Activated naive CD4-positive, alpha-beta T cell treated with anti-CD3 and anti-CD28 coated beads, Interleukin-2, amount 50 U/mL, for 24 hours (primary cell): ENCODE measurements at regions not wholly inside any gene's neighbourhood (a gene's known extent, or its start where the extent isn't known, plus 50 kb on each side); places are given as distances from the start of the nearest gene placed in this dataset.
A peak's percentile ranks its signal among the peaks of the same experiment; 100 is the strongest.
"Not testable (repeated sequence)": the region's sequence is repeated elsewhere in the genome, so short reads cannot be mapped to it uniquely, and the experiment has no call there.

ENCODE experiments used
- H3K27ac Mint-ChIP-seq: one replicate; pipeline ENCODE4 v1.8.0; 2021; ENCODE audit warnings: mild to moderate bottlenecking, mixed read lengths
- H3K27me3 Mint-ChIP-seq: one replicate; pipeline ENCODE4 v1.8.0; 2021; ENCODE audit warnings: mixed read lengths
- H3K36me3 Mint-ChIP-seq: one replicate; pipeline ENCODE4 v1.8.0; 2021; ENCODE audit warnings: mixed read lengths
- H3K4me1 Mint-ChIP-seq: one replicate; pipeline ENCODE4 v1.8.0; 2021; ENCODE audit warnings: mixed read lengths
- H3K4me3 Mint-ChIP-seq: one replicate; pipeline ENCODE4 v1.8.0; 2021; ENCODE audit warnings: mild to moderate bottlenecking, mixed read lengths
- H3K9me3 Mint-ChIP-seq: one replicate; pipeline ENCODE4 v1.8.0; 2021; ENCODE audit warnings: mixed read lengths

DNA sequence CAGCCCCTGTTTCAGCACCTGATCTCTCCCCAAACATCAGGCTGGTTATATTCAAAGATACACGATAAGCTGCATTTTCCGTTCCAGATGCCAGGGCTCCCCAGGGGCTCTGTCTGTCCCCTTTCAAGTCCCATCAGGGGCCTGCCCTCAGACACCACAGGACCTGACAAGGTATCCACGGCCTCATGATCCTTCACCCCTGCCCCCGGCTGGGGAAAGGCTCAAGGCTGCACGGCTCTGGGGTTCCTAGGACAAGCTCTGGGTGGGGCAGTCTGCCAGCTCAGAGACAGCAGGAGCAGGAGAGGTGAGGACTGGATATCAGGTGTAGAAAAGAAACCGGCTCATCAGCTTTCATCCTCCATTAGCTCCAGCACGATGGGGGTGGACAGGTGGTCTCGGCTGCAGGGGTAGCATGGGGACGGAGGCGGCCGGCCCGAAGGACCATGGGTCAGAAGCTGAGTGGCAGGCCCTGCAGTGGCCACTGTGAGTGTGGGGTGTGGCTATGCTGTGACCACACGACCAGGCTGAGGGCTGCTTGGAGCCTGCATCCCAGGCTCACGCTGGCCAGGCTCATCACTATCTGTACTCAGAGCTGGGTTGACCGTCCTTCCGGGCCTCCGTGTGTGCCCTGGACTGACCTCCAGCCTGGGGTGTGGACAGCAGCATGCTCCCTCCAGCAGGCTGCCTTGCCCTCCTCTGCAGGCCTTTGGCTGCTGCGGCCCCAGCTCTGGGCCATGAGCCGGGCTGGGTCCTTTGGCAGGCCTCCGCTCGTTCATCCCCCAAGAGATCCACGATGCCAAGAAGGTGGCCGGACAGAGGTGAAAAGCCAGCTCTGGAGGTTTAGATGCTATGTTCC, 386.2 kb downstream of the THBS2 start:
- Mint-ChIP-seq H3K27me3 (peaks cover 1% of the 10 kb centered on the region), H3K4me1 (no peaks in the 10 kb centered on the region), H3K27ac (no peak overlapping the region), H3K4me3 (no peak overlapping the region), H3K9me3 (no peaks in the 10 kb centered on the region), H3K36me3 (no peaks in the 10 kb centered on the region)

DNA sequence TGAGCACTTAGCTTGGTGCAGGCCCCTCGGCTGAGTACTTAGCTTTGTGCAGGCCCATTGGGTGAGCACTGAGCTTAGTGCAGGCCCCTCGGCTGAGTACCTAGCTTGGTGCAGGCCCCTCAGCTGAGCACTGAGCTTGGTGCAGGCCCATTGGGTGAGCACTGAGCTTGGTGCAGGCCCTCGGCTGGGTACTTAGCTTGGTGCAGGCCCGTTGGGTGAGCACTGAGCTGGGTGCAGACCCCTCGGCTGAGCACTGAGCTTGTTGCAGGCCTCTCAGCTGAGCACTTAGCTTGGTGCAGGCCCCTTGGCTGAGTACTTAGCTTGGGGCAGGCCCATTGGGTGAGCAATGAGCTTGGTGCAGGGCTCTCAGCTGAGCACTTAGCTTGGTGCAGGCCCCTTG, 387.1 kb downstream of the THBS2 start:
- Mint-ChIP-seq H3K27ac (no peak overlapping the region), H3K4me1 (no peaks in the 10 kb centered on the region), H3K4me3 (no peak overlapping the region), H3K9me3 (no peaks in the 10 kb centered on the region), H3K36me3 (no peaks in the 10 kb centered on the region), H3K27me3 (peaks cover 1% of the 10 kb centered on the region)

DNA sequence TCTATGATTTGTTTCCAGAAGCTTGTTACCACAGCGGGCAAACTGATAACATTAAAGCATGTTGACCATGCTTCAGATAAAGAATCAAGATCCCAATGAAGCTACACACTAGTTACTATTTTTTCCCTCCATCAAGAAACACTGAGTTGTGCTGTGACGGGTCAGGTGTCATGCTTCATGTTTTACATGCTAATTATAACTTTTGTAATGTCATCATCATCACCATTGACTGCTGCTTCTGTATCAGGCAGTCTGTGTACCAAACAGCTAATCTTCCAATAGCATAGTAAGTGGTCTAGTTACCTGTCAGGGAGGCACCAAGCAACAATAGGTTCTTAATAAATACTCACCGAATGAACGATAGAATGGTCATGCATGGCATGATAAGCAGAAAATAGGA, 388.1 kb downstream of the THBS2 start:
- Mint-ChIP-seq H3K27ac (no peak overlapping the region), H3K4me3 (no peak overlapping the region), H3K9me3 (no peaks in the 10 kb centered on the region), H3K27me3 (peaks cover 1% of the 10 kb centered on the region), H3K4me1 (no peaks in the 10 kb centered on the region), H3K36me3 (no peaks in the 10 kb centered on the region)

DNA sequence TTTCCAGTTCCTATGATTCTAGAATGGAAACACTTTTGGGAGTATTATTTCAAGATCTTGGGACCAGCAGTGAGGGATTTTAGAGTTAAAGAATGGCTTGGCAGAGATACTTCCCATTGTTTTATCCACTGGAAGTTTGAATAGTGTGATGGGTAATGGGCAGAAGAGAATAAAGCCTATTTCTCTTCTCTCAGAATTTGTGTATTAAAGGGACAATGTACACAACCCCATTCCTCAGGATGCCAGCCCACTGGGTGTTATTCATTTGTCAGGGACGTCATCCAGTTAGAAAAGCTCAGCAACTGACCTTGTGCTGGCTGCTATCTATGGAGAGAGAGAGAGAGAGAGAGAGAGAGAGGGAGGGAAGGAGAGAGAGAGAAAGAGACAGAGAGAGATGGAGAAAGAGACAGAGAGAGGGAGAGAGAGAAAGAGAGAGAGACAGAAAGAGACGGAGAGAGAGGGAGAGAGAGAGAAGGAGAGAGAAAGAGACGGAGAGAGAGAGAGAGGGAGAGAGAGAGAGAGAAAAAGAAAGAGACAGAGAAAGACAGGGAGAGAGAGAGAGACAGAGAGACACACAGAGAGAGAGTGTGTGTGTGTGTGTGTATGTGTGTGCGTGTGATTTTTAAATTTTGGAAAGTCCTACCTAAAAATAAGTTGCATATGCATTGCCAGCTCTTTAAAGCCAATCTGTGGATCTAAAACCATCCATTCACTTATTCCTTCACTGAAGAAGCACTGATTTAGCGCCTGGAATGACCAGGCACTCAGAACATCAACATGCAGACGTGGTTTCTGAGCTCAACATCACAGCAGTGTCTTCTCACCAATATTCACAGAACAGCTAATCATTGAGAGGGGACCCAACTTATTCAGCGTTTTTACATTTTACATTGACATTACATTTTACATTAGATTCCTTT, 388.8 kb downstream of the THBS2 start:
- Mint-ChIP-seq H3K4me3 (no peak overlapping the region), H3K27me3 (peaks cover 1% of the 10 kb centered on the region), H3K27ac (no peak overlapping the region), H3K36me3 (no peaks in the 10 kb centered on the region), H3K4me1 (no peaks in the 10 kb centered on the region), H3K9me3 (no peaks in the 10 kb centered on the region)

DNA sequence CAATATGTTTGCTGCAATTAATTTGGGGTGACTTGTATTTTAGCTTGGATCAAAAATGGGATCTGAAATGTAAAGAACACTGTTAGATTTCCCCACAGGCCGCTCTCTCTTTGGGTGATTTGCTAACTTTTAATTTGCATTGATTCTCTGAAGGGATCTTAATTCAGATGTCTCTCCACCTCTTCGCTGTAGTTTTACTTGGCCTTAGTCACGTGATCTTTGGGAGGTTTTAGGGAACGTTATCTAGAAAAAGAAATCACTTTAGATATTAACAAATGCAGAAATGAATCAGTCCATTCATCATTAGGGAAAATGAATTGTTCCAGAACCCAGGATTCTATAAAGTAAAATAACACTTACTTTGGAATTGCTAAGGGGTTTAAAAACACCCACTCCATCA, 390.2 kb downstream of the THBS2 start:
- peaks cover 1% of the 10 kb centered on the region for H3K27me3 Mint-ChIP-seq
- no peak overlapping the region for H3K27ac Mint-ChIP-seq
- no peaks in the 10 kb centered on the region for H3K36me3 Mint-ChIP-seq
- no peak overlapping the region for H3K4me3 Mint-ChIP-seq
- H3K4me1 Mint-ChIP-seq: no peaks in the 10 kb centered on the region
- no peaks in the 10 kb centered on the region for H3K9me3 Mint-ChIP-seq

DNA sequence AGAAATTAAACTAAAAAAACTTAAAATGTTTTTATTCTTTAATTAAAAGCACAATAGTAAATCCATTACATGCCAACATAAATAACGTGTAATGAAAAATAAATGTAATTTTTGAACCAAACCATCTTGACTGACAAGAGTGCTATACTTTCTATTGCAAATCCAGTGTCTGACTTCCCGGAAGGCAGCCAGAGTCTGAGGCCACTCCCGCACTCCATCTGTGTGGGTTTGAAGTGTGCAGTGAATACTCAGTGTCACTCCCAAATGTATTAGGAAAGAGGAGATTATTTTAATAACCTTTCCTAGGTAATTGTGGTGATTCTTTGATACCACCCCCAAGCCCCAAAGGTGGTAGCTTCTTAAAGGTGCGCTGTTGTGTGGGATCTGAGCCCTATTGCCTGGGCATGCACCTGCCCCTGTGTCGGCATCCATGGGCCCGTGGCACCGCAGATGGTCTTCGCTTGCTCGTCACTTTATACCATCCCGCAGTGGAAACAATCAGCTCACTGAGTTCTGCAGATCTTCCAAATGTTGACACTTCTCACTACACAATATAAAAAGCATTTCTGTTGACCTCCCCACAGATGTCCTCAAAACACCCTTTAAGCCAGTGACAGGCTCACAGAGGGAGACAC, 391.2 kb downstream of the THBS2 start:
- no peaks in the 10 kb centered on the region for H3K4me1 Mint-ChIP-seq
- no peaks in the 10 kb centered on the region for H3K36me3 Mint-ChIP-seq
- H3K27ac Mint-ChIP-seq: no peak overlapping the region
- H3K4me3 Mint-ChIP-seq: no peak overlapping the region
- no peaks in the 10 kb centered on the region for H3K9me3 Mint-ChIP-seq
- H3K27me3 Mint-ChIP-seq: peaks cover 1% of the 10 kb centered on the region

DNA sequence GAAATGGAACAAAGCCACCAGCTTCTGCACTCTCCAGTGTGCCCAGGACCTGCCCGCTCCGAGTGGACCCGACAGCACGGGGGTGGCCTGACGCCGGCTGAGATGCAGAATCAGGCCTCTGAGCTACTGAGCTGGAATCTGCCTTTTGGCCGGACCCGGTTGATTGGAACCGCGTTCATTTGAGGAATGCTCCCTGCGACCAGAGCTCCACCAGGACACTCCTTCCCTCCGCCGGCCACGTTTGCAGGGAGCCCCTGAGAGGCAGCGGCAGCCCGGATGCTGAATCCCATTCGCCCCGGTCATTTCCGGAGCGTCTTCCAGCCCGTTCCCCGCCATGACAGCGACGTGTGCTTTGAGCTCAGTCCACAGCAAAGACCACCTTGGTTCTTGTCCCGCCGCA, 392.7 kb downstream of the THBS2 start:
- Mint-ChIP-seq H3K27me3 (peaks cover 1% of the 10 kb centered on the region), H3K4me1 (no peaks in the 10 kb centered on the region), H3K36me3 (no peaks in the 10 kb centered on the region), H3K4me3 (no peak overlapping the region), H3K27ac (no peak overlapping the region), H3K9me3 (no peaks in the 10 kb centered on the region)

DNA sequence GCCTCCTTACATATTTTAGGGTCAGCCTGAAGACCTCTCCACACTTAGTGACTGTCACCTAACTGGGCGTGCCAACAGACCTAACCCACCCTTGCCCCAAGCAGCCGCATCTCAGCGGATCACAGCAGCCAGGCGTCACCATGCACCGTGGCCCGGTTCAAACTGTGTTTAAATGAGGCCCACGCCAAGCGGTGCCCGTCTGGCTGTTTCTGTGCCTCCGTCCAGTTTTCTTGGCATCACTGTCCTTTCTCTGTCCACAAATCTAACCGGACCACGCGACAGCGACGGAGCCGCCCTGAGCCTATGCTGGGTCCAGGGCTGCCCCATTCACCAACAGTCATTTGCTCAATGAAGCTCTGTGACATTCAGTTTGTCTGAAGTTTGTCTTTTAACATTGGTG, 393.3 kb downstream of the THBS2 start:
- Mint-ChIP-seq H3K36me3 (no peaks in the 10 kb centered on the region), H3K4me1 (no peaks in the 10 kb centered on the region), H3K27ac (no peak overlapping the region), H3K27me3 (peaks cover 1% of the 10 kb centered on the region), H3K4me3 (no peak overlapping the region), H3K9me3 (no peaks in the 10 kb centered on the region)

DNA sequence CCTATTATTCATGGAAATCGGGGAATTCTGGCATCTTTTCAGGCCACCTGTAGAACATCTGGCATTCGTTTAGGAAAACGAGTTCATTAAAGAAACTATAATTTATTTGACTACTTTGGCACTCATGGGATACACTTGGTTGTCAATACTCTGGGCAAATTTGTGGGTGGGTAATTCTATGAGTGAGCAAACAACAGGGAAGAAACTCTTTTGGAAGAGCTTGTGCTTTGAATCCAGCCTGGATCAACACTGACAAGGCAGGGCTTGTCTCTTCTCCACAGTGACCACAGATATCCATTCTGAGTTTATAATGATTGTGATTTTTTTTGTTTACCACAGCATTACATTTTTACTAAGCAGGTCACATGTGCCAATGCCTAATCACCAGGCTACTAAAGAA, 394.7 kb downstream of the THBS2 start:
- Mint-ChIP-seq H3K36me3 (no peaks in the 10 kb centered on the region), H3K4me1 (no peaks in the 10 kb centered on the region), H3K27me3 (peaks cover 1% of the 10 kb centered on the region), H3K4me3 (no peak overlapping the region), H3K9me3 (no peaks in the 10 kb centered on the region), H3K27ac (no peak overlapping the region)

DNA sequence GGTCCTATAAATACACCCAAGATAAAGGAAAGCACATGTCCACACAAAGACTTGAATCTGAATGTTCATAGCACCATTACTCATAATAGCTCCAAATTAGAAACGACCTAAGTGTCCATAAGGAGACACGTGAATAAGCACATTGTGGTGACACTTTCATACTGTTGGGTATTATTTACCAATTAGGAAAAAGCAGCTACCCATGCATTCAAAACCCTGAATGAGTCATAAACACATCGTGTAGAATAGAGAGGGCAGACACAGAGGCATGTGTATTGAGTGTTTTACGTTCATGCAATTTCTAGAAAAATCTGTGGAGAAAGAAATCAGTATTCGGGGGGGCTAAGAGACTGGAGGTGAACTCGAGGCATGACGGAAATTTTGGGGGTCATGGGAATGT, 396.7 kb downstream of the THBS2 start:
- H3K4me1 Mint-ChIP-seq: no peaks in the 10 kb centered on the region
- H3K36me3 Mint-ChIP-seq: no peaks in the 10 kb centered on the region
- H3K27me3 Mint-ChIP-seq: no peaks in the 10 kb centered on the region
- no peak overlapping the region for H3K27ac Mint-ChIP-seq
- H3K4me3 Mint-ChIP-seq: no peak overlapping the region
- H3K9me3 Mint-ChIP-seq: no peaks in the 10 kb centered on the region

DNA sequence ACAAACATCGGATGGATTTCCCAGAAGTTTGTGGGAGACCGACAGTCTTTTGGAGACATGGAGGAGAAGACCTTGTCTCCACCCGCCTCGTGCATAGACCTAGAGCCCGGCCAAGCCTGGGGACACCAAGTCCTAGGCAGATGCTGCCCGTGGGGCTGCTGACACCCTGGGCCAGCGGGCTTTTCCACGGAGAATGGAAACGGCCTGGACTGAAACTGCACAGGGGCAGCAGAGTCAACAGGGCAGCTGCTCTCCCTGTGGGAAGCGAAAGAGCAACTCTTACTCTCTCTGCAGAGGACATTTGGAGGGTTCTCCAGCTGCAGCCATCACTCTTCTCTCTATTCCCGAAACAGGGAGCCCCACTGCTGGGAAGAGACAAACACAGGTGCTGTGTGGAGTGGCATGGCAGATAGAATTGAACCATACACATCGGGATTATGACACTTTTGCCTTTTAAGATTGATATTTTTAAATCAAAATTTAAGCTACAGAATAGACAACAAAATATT, 401.2 kb downstream of the THBS2 start:
- no peaks in the 10 kb centered on the region for H3K9me3 Mint-ChIP-seq
- H3K27ac Mint-ChIP-seq: no peak overlapping the region
- peaks cover 5% of the 10 kb centered on the region for H3K4me1 Mint-ChIP-seq
- no peak overlapping the region for H3K4me3 Mint-ChIP-seq
- H3K36me3 Mint-ChIP-seq: no peaks in the 10 kb centered on the region
- no peaks in the 10 kb centered on the region for H3K27me3 Mint-ChIP-seq

DNA sequence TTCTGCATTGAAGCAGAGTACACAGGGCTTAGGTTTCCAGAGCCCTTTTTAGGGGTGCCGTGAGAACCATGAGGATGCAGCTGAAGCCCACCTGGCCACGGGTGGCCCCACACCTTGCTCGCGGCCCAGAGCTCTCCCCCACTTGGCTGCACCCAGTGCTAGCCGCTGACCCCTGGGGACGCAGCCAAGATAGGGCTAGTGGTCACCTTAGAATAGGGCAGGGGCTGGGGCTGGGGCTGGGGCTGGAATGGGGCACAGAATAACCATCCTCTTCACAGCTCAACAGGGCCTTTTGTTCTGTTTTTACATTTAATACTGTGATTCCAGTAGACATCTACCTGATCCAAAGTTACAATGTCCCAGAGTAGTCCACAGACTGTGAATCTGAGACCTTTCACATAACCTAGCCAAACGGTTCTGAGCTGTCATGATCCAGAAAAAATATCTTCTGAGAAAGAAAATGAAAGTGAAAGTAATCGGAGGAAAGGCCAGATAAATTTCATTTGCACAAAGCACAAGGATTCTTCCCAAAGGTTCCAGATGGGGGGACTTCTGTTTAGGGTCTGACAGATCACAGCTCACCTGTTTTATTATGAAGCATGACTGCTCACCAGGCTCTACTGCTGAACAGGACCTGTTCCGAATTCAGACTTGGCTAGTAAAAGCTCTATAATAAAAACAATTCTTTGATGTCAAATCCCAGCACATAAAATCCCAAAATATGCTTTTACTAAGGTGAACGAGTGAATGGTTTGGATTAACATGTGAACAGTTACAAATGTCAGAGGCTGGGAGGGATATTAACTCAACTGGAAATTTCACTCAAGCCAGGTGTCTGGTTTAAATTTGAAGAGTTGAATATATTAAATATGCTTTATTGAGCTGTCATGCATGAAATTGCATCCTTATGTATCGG, 401.9 kb downstream of the THBS2 start:
- H3K36me3 Mint-ChIP-seq: no peaks in the 10 kb centered on the region
- H3K27ac Mint-ChIP-seq: no peak overlapping the region
- peak overlapping the region; percentile 55 for H3K4me3 Mint-ChIP-seq
- peaks cover 5% of the 10 kb centered on the region for H3K4me1 Mint-ChIP-seq
- no peaks in the 10 kb centered on the region for H3K27me3 Mint-ChIP-seq
- H3K9me3 Mint-ChIP-seq: no peaks in the 10 kb centered on the region

DNA sequence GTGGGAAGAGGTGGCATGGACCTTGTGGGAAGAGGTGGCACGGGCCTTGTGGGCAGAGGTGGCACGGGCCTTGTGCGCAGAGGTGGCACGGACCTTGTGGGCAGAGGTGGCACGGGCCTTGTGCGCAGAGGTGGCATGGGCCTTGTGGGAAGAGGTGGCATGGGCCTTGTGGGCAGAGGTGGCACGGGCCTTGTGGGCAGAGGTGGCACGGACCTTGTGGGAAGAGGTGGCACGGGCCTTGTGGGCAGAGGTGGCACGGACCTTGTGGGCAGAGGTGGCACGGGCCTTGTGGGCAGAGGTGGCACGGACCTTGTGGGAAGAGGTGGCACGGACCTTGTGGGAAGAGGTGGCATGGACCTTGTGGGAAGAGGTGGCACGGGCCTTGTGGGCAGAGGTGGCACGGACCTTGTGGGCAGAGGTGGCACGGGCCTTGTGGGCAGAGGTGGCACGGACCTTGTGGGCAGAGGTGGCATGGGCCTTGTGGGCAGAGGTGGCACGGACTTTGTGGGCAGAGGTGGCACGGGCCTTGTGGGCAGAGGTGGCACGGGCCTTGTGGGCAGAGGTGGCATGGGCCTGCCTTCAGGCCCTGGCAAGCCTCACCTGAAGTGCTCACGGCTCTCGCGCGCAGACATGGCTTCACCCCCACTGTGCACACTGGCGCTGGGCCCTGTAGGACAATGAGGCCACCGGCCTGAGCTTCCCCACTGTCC, 403.5 kb downstream of the THBS2 start:
- H3K4me1 Mint-ChIP-seq, H3K36me3 Mint-ChIP-seq, H3K27ac Mint-ChIP-seq, H3K27me3 Mint-ChIP-seq, H3K4me3 Mint-ChIP-seq, H3K9me3 Mint-ChIP-seq: not testable (repeated sequence)

DNA sequence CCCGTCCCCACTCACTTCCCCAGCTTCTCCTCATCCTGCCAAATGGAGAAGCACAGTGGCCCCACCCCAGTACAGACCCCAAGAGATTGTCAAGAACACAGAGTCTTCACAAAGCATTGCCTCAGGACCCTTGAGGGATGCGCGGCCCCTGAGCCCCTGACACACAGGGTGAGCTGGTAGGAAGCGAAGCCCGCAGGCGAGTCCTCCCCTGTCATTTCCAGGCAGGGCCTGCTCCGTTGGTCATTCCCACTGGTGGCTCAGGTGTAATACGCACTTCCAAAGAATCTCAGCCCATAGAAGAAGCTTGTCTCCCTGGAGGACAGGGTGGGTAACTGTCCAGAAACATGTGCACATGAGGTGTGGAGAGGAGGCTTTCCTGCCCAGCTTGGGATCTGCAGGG, 404.2 kb downstream of the THBS2 start:
- Mint-ChIP-seq H3K4me3 (no peak overlapping the region), H3K27ac (no peak overlapping the region)

More for the DNA sequence above, 404.2 kb downstream of the THBS2 start:
- no peaks in the 10 kb centered on the region for H3K36me3 Mint-ChIP-seq
- peaks cover 5% of the 10 kb centered on the region for H3K4me1 Mint-ChIP-seq
- no peaks in the 10 kb centered on the region for H3K9me3 Mint-ChIP-seq
- no peaks in the 10 kb centered on the region for H3K27me3 Mint-ChIP-seq
